H9 (cell line): ENCODE measurements at regions not wholly inside any gene's neighbourhood (a gene's known extent, or its start where the extent isn't known, plus 50 kb on each side); places are given as distances from the start of the nearest gene placed in this dataset.

Experiments used
- DNase-seq: peaks from one replicate; pipeline ENCODE4 v3.0.0-alpha.2; 2017
- H2AFZ ChIP-seq: one replicate; pipeline ENCODE4 v1.6.1; 2013; ENCODE audit warnings: mild to moderate bottlenecking, low read length, control low read depth, moderate library complexity
- H2AK5ac ChIP-seq: 2 replicates; pipeline ENCODE4 v1.6.1; 2013; ENCODE audit warnings: low read length, control low read depth, mixed read lengths; ENCODE audit not compliant: insufficient read length
- H2BK120ac ChIP-seq: one replicate; pipeline ENCODE4 v1.6.1; 2013; ENCODE audit warnings: low read depth, mild to moderate bottlenecking, low read length, control low read depth, inconsistent platforms; ENCODE audit not compliant: poor library complexity, severe bottlenecking
- H2BK12ac ChIP-seq: 2 replicates; pipeline ENCODE4 v1.6.1; 2013; ENCODE audit warnings: low read length, control low read depth, mixed read lengths, low read depth; ENCODE audit not compliant: insufficient read length
- H2BK15ac ChIP-seq: 2 replicates; pipeline ENCODE4 v1.6.1; 2013; ENCODE audit warnings: low read depth, low read length, control low read depth
- H2BK20ac ChIP-seq: one replicate; pipeline ENCODE4 v1.6.1; 2013; ENCODE audit warnings: low read depth, mild to moderate bottlenecking, low read length, control low read depth, inconsistent platforms; ENCODE audit not compliant: poor library complexity, severe bottlenecking
- H2BK5ac ChIP-seq: 2 replicates; pipeline ENCODE4 v1.6.1; 2013; ENCODE audit warnings: low read length, control low read depth, mixed read lengths; ENCODE audit not compliant: insufficient read length
- H3K14ac ChIP-seq: 2 replicates; pipeline ENCODE4 v1.6.1; 2013; ENCODE audit warnings: low read length, control low read depth; ENCODE audit not compliant: insufficient read depth
- H3K18ac ChIP-seq: 2 replicates; pipeline ENCODE4 v1.6.1; 2013; ENCODE audit warnings: low read depth, mild to moderate bottlenecking, mixed read lengths, low read length, control low read depth; ENCODE audit not compliant: insufficient read length
- H3K23ac ChIP-seq: 2 replicates; pipeline ENCODE4 v1.6.1; 2013; ENCODE audit warnings: low read length, control low read depth, mixed read lengths, low read depth; ENCODE audit not compliant: insufficient read length
- H3K23me2 ChIP-seq: 2 replicates; pipeline ENCODE4 v1.6.1; 2013; ENCODE audit warnings: low read depth, mild to moderate bottlenecking, mixed read lengths, low read length, control low read depth; ENCODE audit not compliant: insufficient read length, poor library complexity, severe bottlenecking
- H3K27ac ChIP-seq: 2 replicates; pipeline ENCODE4 v1.5.1; 2013; ENCODE audit warnings: low read length, control low read depth, mixed read lengths, low read depth; ENCODE audit not compliant: insufficient read length
- H3K27me3 ChIP-seq: 2 replicates; pipeline ENCODE4 v1.6.1; 2013; ENCODE audit warnings: low read length, control low read depth, inconsistent platforms; ENCODE audit not compliant: insufficient read depth
- H3K4ac ChIP-seq: 2 replicates; pipeline ENCODE4 v1.6.1; 2013; ENCODE audit warnings: low read depth, mild to moderate bottlenecking, control low read depth, inconsistent platforms, low read length, moderate library complexity
- H3K4me1 ChIP-seq: 2 replicates; pipeline ENCODE4 v1.6.1; 2013; ENCODE audit warnings: low read length, control low read depth, inconsistent platforms; ENCODE audit not compliant: insufficient read depth
- H3K4me2 ChIP-seq: 2 replicates; pipeline ENCODE4 v1.6.1; 2013; ENCODE audit warnings: low read length, control low read depth, mixed read lengths; ENCODE audit not compliant: insufficient read length, insufficient read depth
- H3K56ac ChIP-seq: 2 replicates; pipeline ENCODE4 v1.6.1; 2013; ENCODE audit warnings: low read depth, mild to moderate bottlenecking, mixed read lengths, low read length, control low read depth; ENCODE audit not compliant: insufficient read length
- H3K79me1 ChIP-seq: 2 replicates; pipeline ENCODE4 v1.6.1; 2013; ENCODE audit warnings: low read depth, mild to moderate bottlenecking, moderate library complexity, low read length, control low read depth, inconsistent platforms; ENCODE audit not compliant: insufficient read depth, poor library complexity, severe bottlenecking
- H3K79me2 ChIP-seq: 2 replicates; pipeline ENCODE4 v1.6.1; 2013; ENCODE audit warnings: low read length, control low read depth, inconsistent platforms; ENCODE audit not compliant: insufficient read depth
- H3K9ac ChIP-seq: 2 replicates; pipeline ENCODE4 v1.6.1; 2013; ENCODE audit warnings: low read length, control low read depth, mixed read lengths; ENCODE audit not compliant: insufficient read length; ENCODE audit errors: extremely low read depth
- H3K9me3 ChIP-seq: one replicate; pipeline ENCODE4 v1.6.1; 2013; ENCODE audit warnings: low read depth, low read length, inconsistent platforms; ENCODE audit not compliant: control insufficient read depth
- H3T11ph ChIP-seq: one replicate; pipeline ENCODE4 v1.6.1; 2013; ENCODE audit warnings: mild to moderate bottlenecking, low read length, control low read depth, inconsistent platforms
- H4K20me1 ChIP-seq: one replicate; pipeline ENCODE4 v1.6.1; 2013; ENCODE audit not compliant: control insufficient read depth, insufficient read length, insufficient read depth
- H4K5ac ChIP-seq: 2 replicates; pipeline ENCODE4 v1.6.1; 2013; ENCODE audit warnings: low read depth, mild to moderate bottlenecking, mixed read lengths, low read length, control low read depth; ENCODE audit not compliant: insufficient read length
- H4K8ac ChIP-seq: replicated peaks from 2 replicates; pipeline ENCODE4 v1.6.1; 2013; ENCODE audit warnings: low read length, control low read depth, mixed read lengths, low read depth; ENCODE audit not compliant: insufficient read length
- H4K91ac ChIP-seq: 2 replicates; pipeline ENCODE4 v1.6.1; 2013; ENCODE audit warnings: low read depth, mild to moderate bottlenecking, moderate library complexity, mixed read lengths, low read length, control low read depth; ENCODE audit not compliant: insufficient read length
- H3K27ac Mint-ChIP-seq, 3 experiments: 2 replicates in 2 of 3; 3 replicates in 1 of 3; pipeline ENCODE4 v1.8.0; 2020 to 2021; ENCODE audit warnings: mixed read lengths in 3 of 3, mild to moderate bottlenecking in 1 of 3, moderate library complexity in 1 of 3
- H3K27me3 Mint-ChIP-seq: 2 replicates; pipeline ENCODE4 v1.8.0; 2021; ENCODE audit warnings: low read depth, mild to moderate bottlenecking, moderate library complexity, mixed read lengths
- H3K36me3 Mint-ChIP-seq, 3 experiments: 2 replicates in 2 of 3; 3 replicates in 1 of 3; pipeline ENCODE4 v1.8.0; 2020 to 2021; ENCODE audit warnings: low read depth in 3 of 3, mixed read lengths in 3 of 3; ENCODE audit not compliant: insufficient read depth in 1 of 3
- H3K4me1 Mint-ChIP-seq, 2 experiments: 2 replicates each; pipeline ENCODE4 v1.8.0; 2020; ENCODE audit warnings: mixed read lengths in 2 of 2
- H3K4me3 Mint-ChIP-seq, 2 experiments: 2 replicates in 1 of 2; 3 replicates in 1 of 2; pipeline ENCODE4 v1.8.0; 2020 to 2021; ENCODE audit warnings: mild to moderate bottlenecking in 2 of 2, mixed read lengths in 2 of 2, moderate library complexity in 1 of 2
- H3K9me3 Mint-ChIP-seq, 2 experiments: 2 replicates in 1 of 2; 3 replicates in 1 of 2; pipeline ENCODE4 v1.8.0; 2020; ENCODE audit warnings: mild to moderate bottlenecking in 2 of 2, mixed read lengths in 2 of 2, moderate library complexity in 1 of 2
- CTCF ChIP-seq: fragments of 200-600 bp; sonication (generic); conservative IDR thresholded peaks from 3 replicates; pipeline ENCODE4 v1.8.0; 2021; ENCODE audit warnings: antibody characterized with exemption, mild to moderate bottlenecking
- WGBS: extraction: QIAGEN DNeasy Blood & Tissue Kit; methylation state at CpG from one replicate; pipeline ENCODE4 v1.1.7; 2013; ENCODE audit warnings: missing lambda C conversion rate, low lambda C conversion rate, mixed read lengths; ENCODE audit not compliant: insufficient read length; ENCODE audit errors: extremely low coverage; 5-methylcytosine and 5-hydroxymethylcytosine counted together

GRCh38 chr15:34646918-34647317 is 63.5 kb upstream of the GOLGA8B start:
- Mint-ChIP-seq H3K4me1 (peaks cover 8 to 17% of the 10 kb centered on the region in 2 experiments), H3K27ac (no peak overlapping the region)
- no peak for DNase-seq

More at GRCh38 chr15:34646918-34647317, 63.5 kb upstream of the GOLGA8B start:
- Histone ChIP-seq H3K23me2 (no peaks in the 10 kb centered on the region), H3K27me3 (no peaks in the 10 kb centered on the region), H2BK15ac (no peak overlapping the region), H3K79me1 (no peaks in the 10 kb centered on the region), H3K14ac (no peak overlapping the region), H3K56ac (no peak overlapping the region), H3K4ac (no peak overlapping the region), H3K79me2 (no peaks in the 10 kb centered on the region), H4K91ac (no peak overlapping the region), H3K27ac (no peak overlapping the region), H4K8ac (no peak overlapping the region), H3K9ac (no peak overlapping the region), H2BK120ac (no peak overlapping the region), H3K18ac (no peak overlapping the region), H4K20me1 (no peaks in the 10 kb centered on the region), H3T11ph (no peak overlapping the region), H3K23ac (no peak overlapping the region), H4K5ac (no peak overlapping the region), H2AK5ac (no peak overlapping the region), H2AFZ (no peak overlapping the region), H3K4me1 (no peaks in the 10 kb centered on the region), H3K9me3 (no peaks in the 10 kb centered on the region), H2BK5ac (no peak overlapping the region), H3K4me2 (no peak overlapping the region), H2BK20ac (no peak overlapping the region), H2BK12ac (no peak overlapping the region)
- no CpG with 5 or more reads among the region's 2 CpGs for WGBS
- H3K9me3 Mint-ChIP-seq, result peaks cover 0 to 3% of the 10 kb centered on the region in 2 experiments; a peak in 3 of 5 replicates
- H3K4me3 Mint-ChIP-seq, result no peak overlapping the region
- no peak for TF ChIP-seq CTCF
- H3K27me3 Mint-ChIP-seq, result no peaks in the 10 kb centered on the region; the same call in 1 of the 2 replicates
- peaks cover 0 to 2% (median 0%) of the 10 kb centered on the region in 3 experiments; a peak in 1 of 7 replicates for H3K36me3 Mint-ChIP-seq
